ENCODE measurements at regions not wholly inside any gene's neighbourhood (a gene's known extent, or its start where the extent isn't known, plus 50 kb on each side); places are given as distances from the start of the nearest gene placed in this dataset.

DNA sequence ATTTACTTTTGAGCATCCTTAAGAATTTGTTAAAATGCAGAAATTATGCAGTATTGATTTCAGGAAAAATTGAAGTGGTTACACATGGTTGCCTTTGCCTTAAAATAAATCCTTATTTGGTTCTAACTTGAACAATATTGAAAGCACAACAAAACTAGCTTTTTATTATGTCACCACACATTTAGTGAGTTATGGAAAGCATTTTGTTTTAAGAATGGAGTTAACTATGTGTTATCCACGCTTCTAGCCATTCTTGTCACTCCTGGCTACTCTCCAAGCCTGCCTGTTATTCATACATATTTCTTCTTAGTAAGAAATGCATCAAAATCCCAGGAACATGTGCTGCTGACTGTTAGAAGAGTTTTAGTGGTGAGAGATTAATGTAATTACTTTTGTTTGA is 73.9 kb downstream of the FAT4 start:
- H3K4me3 ChIP-seq (ENCODE audit: low read length): no peak overlapping the region
- peak; percentile 88 for DNase-seq (ENCODE audit: low read depth)
- TF ChIP-seq, protein P1, sequence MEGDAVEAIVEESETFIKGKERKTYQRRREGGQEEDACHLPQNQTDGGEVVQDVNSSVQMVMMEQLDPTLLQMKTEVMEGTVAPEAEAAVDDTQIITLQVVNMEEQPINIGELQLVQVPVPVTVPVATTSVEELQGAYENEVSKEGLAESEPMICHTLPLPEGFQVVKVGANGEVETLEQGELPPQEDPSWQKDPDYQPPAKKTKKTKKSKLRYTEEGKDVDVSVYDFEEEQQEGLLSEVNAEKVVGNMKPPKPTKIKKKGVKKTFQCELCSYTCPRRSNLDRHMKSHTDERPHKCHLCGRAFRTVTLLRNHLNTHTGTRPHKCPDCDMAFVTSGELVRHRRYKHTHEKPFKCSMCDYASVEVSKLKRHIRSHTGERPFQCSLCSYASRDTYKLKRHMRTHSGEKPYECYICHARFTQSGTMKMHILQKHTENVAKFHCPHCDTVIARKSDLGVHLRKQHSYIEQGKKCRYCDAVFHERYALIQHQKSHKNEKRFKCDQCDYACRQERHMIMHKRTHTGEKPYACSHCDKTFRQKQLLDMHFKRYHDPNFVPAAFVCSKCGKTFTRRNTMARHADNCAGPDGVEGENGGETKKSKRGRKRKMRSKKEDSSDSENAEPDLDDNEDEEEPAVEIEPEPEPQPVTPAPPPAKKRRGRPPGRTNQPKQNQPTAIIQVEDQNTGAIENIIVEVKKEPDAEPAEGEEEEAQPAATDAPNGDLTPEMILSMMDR (conservative IDR thresholded peaks at IDR 0.05; ENCODE audit: low read length): no peak

DNA sequence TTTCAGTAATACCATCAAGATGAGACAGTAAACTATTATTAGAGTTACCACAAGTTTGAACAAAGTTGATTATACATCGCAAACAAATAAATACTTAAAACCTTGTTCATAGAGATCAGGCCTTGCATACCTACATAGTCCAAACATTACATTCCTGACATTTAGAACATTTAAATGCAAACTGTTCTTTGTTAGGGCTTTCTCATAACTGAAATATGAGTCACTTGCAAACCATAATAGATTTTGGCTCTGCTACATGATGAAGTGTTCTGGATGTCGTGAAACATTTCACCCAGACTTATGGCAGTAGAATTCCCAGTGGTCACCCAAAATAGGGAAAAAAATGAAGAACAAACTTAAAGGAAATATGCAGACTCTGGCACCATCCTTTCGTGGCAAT is 75.0 kb downstream of the FAT4 start:
- TF ChIP-seq, protein P1 (conservative IDR thresholded peaks at IDR 0.05; ENCODE audit: low read length): no peak
- peak overlapping the region; percentile 29; the same call in 1 of the 2 replicates for H3K4me3 ChIP-seq (ENCODE audit: low read length)
- peak; percentile 98 for DNase-seq (ENCODE audit: low read depth)

DNA sequence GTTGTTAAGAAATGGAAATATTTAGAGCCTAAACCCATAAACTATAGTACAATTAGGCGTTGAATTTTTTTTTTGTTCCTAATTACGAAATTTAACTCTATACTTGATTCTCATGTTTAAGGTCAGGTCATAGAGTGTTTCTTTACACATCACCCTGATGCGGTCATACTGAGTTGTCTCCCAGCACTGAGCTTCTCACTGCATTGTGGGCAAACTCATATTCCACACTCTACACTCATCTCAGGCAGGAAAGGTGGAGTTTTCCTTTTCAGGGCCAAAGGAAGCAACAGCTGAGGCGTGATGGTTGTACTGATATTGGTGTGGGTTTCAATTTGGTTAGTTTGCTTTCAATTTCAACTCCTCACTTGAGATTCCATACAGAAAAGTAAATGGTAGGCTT is 75.4 kb downstream of the FAT4 start:
- DNase-seq (ENCODE audit: low read depth): peak; percentile 85
- peak overlapping the region; percentile 29 for H3K4me3 ChIP-seq (ENCODE audit: low read length)

DNA sequence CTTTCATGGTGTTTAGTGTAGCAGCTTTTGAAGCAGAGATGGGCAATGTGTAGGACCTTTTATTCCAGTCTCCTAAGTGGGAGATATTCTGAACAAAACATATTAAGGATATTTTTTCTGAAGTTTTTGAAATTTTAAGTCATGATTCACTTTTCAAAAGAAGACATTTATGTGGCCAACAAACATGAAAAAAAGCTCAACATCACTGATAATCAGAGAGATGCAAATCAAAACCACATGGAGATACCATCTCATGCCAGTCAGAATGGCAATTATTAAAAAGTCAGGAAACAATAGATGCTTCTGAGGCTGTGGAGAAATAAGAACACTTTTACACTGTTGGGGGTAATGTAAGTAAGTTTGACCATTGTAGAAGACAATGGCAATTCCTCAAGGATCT is 76.0 kb downstream of the FAT4 start:
- TF ChIP-seq, protein P1 (conservative IDR thresholded peaks at IDR 0.05; ENCODE audit: low read length): no peak
- H3K4me3 ChIP-seq (ENCODE audit: low read length): peak overlapping the region; percentile 29
- DNase-seq (ENCODE audit: low read depth): peak; percentile 21

More for the DNA sequence above, 75.4 kb downstream of the FAT4 start:
- TF ChIP-seq, protein P1 (conservative IDR thresholded peaks at IDR 0.05; ENCODE audit: low read length): no peak

DNA sequence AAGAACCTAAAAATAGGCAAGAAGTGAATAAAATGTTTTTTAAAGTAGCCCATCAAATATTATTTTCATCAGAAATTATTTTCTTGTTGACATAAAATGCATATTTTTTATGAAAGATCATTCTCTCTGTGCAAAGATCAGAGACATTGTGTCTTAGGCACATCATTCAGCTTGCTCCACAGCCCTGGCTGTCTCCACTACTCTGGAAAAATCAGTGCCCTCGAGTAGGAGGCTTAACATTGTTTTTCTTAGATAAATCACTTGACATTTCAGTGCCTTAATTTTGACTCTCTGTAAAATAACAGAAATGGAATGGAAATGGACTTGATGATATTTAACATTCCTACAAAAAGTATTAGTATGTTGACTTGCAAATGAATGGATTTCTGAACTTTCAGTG is 77.9 kb downstream of the FAT4 start:
- TF ChIP-seq, protein P1 (conservative IDR thresholded peaks at IDR 0.05; ENCODE audit: low read length): no peak
- no peak overlapping the region for H3K4me3 ChIP-seq (ENCODE audit: low read length)

DNA sequence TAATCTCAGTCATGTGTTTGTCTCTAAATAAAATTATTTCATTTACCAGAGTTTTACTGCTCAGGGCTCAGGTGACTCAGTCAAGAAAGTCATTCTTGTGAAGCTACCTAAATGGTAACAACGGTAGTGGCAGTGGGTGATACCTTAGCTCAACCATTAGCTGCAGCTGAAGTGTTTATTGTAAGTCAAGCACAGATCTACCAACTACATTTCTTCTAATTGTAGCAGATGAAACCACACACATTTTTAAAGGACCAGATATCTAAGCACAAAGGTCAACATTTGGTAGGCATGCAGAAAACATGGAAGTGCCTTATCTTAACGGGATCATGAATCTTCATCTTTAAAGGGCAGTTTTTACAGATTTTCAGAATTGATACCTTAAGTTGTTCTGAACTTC is 79.1 kb downstream of the FAT4 start:
- no peak overlapping the region for H3K4me3 ChIP-seq (ENCODE audit: low read length)
- DNase-seq (ENCODE audit: low read depth): no peak
- TF ChIP-seq, protein P1 (conservative IDR thresholded peaks at IDR 0.05; ENCODE audit: low read length): no peak

More for the DNA sequence above, 77.9 kb downstream of the FAT4 start:
- no peak for DNase-seq (ENCODE audit: low read depth)

DNA sequence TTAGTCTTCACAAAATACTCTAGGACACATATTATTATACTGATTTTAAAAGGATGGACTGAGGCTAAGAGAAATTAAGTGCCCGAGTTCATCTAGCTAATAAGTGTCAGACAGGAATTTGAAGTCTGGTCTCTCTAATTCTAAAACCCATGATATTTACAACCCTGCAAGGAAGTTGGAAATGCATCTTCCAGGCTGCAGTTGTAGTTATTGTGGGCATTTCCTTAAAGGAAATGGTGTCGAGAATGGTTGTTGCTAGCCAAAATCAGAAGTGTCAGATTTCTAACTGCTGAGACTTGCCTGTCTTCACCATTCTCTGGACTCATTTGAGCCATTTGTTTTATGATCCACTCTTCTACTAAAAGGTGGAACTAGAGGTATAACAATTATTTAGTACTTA is 82.5 kb downstream of the FAT4 start:
- H3K4me3 ChIP-seq (ENCODE audit: low read length): no peak overlapping the region
- no peak for DNase-seq (ENCODE audit: low read depth)
- TF ChIP-seq, protein P1 (conservative IDR thresholded peaks at IDR 0.05; ENCODE audit: low read length): no peak
